BLaER1 treated with 17β-estradiol and CSF1 and Interleukin-3, amounts not matched to agents 10 nM and 100 nM (cell line): ENCODE measurements at regions not wholly inside any gene's neighbourhood (a gene's known extent, or its start where the extent isn't known, plus 50 kb on each side); places are given as distances from the start of the nearest gene placed in this dataset.

ENCODE experiments used
- H3K27ac ChIP-seq, 11 experiments: shearing (Covaris generic); formaldehyde crosslinking; 2 replicates each; pipeline ENCODE4 v1.8.1; 2022
- H3K27me3 ChIP-seq, 11 experiments: shearing (Covaris generic); formaldehyde crosslinking; 2 replicates each; pipeline ENCODE4 v1.8.1; 2022
- H3K36me3 ChIP-seq, 11 experiments: shearing (Covaris generic); formaldehyde crosslinking; 2 replicates each; pipeline ENCODE4 v1.8.1; 2022
- H3K4me1 ChIP-seq, 10 experiments: shearing (Covaris generic); formaldehyde crosslinking; 2 replicates each; pipeline ENCODE4 v1.8.1; 2022
- H3K4me2 ChIP-seq, 11 experiments: shearing (Covaris generic); formaldehyde crosslinking; 2 replicates each; pipeline ENCODE4 v1.8.1; 2022
- H3K4me3 ChIP-seq, 10 experiments: shearing (Covaris generic); formaldehyde crosslinking; 2 replicates each; pipeline ENCODE4 v1.8.1; 2022
- H3K9ac ChIP-seq, 11 experiments: shearing (Covaris generic); formaldehyde crosslinking; 2 replicates each; pipeline ENCODE4 v1.8.1; 2022
- H3K9me3 ChIP-seq, 11 experiments: shearing (Covaris generic); formaldehyde crosslinking; replicated peaks in 1 of 11; 2 replicates each; pipeline ENCODE4 v1.8.1; 2022
- H4K20me1 ChIP-seq, 11 experiments: shearing (Covaris generic); formaldehyde crosslinking; 2 replicates each; pipeline ENCODE4 v1.8.1; 2022
- Cebpa-rat ChIP-seq, 11 experiments: shearing (Covaris generic); IDR thresholded peaks; 2 replicates each; pipeline ENCODE4 v1.8.1; 2022

DNA sequence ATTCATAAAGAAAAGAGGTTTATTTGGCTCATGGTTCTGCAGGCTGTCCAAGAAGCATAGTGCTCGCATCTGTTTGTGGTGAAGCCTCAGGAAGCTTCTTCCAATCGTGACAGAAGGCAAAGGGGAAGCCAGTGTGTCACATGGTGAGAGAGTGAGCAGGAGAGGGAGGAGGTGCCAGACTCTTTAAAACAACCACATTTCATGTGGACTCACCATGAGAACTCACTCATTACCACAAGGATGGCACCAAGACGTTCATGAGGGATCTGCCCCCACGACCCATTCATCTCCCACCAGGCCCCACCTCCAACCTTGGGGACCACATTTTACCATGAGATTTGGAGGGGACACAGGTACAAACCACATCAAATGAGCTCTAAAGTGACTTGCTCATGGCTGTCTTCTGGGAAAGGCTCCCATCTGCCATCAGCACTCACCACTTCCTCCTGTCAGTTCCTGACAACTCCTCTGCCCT is 327.3 kb upstream of the TLE3 start:
- Histone ChIP-seq H3K4me3 (no peak overlapping the region), H3K36me3 (no peaks in the 10 kb centered on the region), H3K4me2 (peak overlapping the region; percentile 33 to 60 (median 51); a peak in 21 of 22 replicates), H3K9me3 (peaks cover 5 to 18% (median 8%) of the 10 kb centered on the region in 11 experiments; a peak in 12 of 22 replicates), H4K20me1 (no peaks in the 10 kb centered on the region), H3K27ac (no peak overlapping the region), H3K9ac (no peak overlapping the region), H3K4me1 (peaks cover 12 to 15% (median 13%) of the 10 kb centered on the region in 10 experiments), H3K27me3 (no peaks in the 10 kb centered on the region)
- no peak for TF ChIP-seq Cebpa-rat (IDR thresholded peaks at IDR 0.05)

DNA sequence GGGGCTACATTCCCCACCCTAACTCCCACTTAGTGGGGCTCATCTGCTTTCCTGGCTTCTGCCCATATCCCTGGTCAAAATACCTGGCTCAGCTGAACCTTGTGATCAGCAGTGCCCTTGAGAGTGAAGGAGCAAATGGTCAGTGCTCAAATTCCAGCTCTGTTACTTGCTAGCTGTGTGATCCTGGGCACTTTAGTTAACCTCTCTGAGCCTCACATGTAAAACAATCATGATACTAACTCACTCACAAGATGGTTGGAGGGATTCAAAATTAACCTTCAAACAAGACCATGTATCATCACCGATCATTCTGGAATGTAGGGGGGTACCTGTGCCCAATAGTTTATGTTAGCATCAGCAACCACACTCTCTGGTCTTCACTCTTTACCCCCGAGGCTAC is 325.6 kb upstream of the TLE3 start:
- Histone ChIP-seq H3K27ac (no peak overlapping the region), H3K9ac (no peak overlapping the region), H3K27me3 (no peaks in the 10 kb centered on the region), H3K4me1 (peaks cover 12 to 15% (median 13%) of the 10 kb centered on the region in 10 experiments), H3K4me2 (no peak overlapping the region), H3K36me3 (no peaks in the 10 kb centered on the region), H3K9me3 (peaks cover 0 to 14% (median 7%) of the 10 kb centered on the region in 11 experiments; a peak in 10 of 22 replicates), H3K4me3 (no peak overlapping the region), H4K20me1 (no peaks in the 10 kb centered on the region)
- no peak for TF ChIP-seq Cebpa-rat (IDR thresholded peaks at IDR 0.05)

DNA sequence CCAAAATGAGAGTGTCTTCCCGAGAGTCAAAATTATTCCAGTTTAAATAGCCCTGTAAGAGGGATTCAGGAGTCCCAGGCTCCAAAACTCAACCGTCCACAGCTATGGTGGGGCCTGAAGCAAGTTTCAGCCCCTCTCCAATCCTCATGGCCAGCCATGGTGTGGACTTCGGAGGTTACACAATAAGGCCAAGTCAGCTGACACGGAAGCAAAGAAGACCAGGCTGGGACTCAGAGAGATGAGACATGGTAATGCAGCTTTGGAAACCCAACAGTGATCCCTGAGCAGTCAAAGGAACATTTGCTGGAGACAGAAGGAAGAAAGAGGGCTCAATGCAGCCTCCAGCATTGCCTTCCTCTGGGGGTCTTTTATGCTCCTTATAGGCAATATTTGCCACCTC is 324.6 kb upstream of the TLE3 start:
- no peak for TF ChIP-seq Cebpa-rat (IDR thresholded peaks at IDR 0.05)
- Histone ChIP-seq H3K4me2 (no peak overlapping the region), H3K9ac (no peak overlapping the region), H3K36me3 (no peaks in the 10 kb centered on the region), H3K4me1 (peaks cover 12 to 15% (median 13%) of the 10 kb centered on the region in 10 experiments), H3K9me3 (peaks cover 0 to 13% (median 6%) of the 10 kb centered on the region in 11 experiments; a peak in 8 of 22 replicates), H3K4me3 (no peak overlapping the region), H3K27me3 (no peaks in the 10 kb centered on the region), H3K27ac (no peak overlapping the region), H4K20me1 (no peaks in the 10 kb centered on the region)

DNA sequence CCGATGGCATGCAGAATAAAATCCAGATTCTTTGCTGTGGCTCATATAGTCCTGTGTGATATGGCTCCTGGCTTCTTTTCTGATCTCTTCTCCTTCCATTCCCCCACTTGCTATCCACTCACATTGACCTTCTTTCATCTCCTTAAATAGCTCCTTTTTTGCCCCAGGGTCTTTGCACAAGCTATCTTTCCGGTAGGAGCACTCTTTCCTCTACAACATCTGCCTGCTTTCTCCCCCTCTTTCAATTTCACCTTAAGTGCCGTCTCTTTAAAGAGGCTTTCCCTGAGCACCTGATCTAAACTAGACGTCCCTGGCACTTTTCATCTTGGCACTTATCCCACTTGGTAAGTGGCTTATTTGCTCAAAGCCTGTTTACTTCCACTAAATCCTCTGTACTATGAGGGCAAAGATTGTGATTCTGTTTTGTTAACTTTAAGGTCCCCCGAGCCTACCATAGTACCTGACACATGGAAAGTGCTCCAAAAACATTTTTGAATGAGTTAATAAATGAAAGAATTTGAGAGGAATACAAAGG is 323.3 kb upstream of the TLE3 start:
- peaks cover 0 to 13% (median 6%) of the 10 kb centered on the region in 11 experiments; a peak in 8 of 22 replicates for H3K9me3 ChIP-seq
- H3K36me3 ChIP-seq, result no peaks in the 10 kb centered on the region
- no peaks in the 10 kb centered on the region for H3K27me3 ChIP-seq
- no peak overlapping the region for H3K4me2 ChIP-seq
- H3K4me3 ChIP-seq, result no peak overlapping the region
- no peak overlapping the region for H3K9ac ChIP-seq
- H3K4me1 ChIP-seq, result peaks cover 12 to 15% (median 13%) of the 10 kb centered on the region in 10 experiments
- no peak overlapping the region for H3K27ac ChIP-seq
- no peaks in the 10 kb centered on the region for H4K20me1 ChIP-seq
- TF ChIP-seq Cebpa-rat (IDR thresholded peaks at IDR 0.05), result no peak

DNA sequence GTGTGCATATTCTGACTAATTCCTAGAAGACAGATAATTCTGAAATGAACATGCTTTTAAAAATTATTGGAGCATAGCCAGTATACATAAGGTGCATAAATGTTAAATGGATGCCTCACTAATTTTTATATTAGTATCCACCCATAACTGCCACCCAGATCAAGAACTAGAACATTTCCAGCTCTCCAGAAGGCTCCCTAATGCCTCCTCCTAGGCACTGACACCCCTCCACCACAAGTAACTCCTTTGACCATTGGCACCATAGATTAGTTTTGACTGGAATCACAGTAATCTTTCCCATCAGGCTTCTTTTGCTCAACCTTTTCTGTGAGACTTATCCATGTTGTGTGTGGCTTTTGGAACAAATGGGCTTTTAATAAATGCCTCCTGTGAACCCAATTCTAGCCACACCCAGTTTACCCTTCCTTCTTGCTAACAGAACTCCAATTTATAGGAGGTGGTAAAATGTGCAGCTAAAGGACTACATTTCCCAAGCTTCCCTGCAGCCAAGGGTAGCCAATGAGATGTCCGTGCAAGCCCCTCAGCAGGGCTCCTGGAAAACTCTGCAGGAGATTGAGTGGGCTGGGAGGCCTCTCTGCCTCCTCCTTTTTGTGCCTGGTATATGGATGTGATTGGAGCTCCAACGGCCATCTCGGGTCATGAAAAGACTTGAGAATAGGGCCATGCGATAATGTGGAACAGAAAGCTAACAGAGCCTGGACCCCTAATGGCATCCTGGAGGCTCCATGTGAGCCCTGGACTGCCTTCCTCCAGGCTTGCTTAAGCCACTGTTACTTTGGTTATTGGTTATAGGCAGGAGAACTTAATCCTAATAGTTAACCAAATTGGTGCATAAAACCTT is 322.6 kb upstream of the TLE3 start:
- peaks cover 0 to 13% (median 6%) of the 10 kb centered on the region in 11 experiments; a peak in 8 of 22 replicates for H3K9me3 ChIP-seq
- H4K20me1 ChIP-seq, result no peaks in the 10 kb centered on the region
- no peaks in the 10 kb centered on the region for H3K36me3 ChIP-seq
- no peak overlapping the region for H3K9ac ChIP-seq
- H3K27me3 ChIP-seq, result no peaks in the 10 kb centered on the region
- H3K4me2 ChIP-seq, result no peak overlapping the region
- no peak overlapping the region for H3K27ac ChIP-seq
- H3K4me1 ChIP-seq, result peaks cover 9 to 11% (median 10%) of the 10 kb centered on the region in 10 experiments
- no peak overlapping the region for H3K4me3 ChIP-seq
- no peak for TF ChIP-seq Cebpa-rat (IDR thresholded peaks at IDR 0.05)

DNA sequence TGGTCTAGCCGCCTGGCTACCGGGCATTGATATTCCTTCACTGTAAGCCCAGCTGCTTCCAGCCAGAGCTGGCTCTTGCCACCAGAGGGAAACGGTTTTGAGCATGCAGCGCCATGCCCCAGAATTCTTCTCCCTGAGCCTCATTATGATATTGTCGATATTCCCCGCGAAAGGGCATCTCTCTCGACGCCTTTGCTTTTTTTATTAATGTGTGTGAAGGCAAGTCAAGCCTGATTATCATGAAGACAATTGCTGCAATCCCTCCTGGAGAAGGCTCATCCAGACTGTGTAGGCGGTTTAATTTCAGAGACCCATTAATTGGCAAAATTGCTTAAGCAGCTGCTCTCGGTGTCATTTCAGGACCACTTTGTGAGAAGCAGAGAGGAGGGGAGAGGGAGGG is 321.2 kb upstream of the TLE3 start:
- Histone ChIP-seq H3K4me1 (peaks cover 0 to 6% (median 0%) of the 10 kb centered on the region in 10 experiments; a peak in 3 of 20 replicates), H3K4me2 (no peak overlapping the region), H3K27me3 (no peaks in the 10 kb centered on the region), H3K9me3 (peaks cover 0 to 5% (median 0%) of the 10 kb centered on the region in 11 experiments; a peak in 3 of 22 replicates), H4K20me1 (no peaks in the 10 kb centered on the region), H3K36me3 (no peaks in the 10 kb centered on the region), H3K9ac (no peak overlapping the region), H3K27ac (no peak overlapping the region), H3K4me3 (no peak overlapping the region)
- no peak for TF ChIP-seq Cebpa-rat (IDR thresholded peaks at IDR 0.05)

DNA sequence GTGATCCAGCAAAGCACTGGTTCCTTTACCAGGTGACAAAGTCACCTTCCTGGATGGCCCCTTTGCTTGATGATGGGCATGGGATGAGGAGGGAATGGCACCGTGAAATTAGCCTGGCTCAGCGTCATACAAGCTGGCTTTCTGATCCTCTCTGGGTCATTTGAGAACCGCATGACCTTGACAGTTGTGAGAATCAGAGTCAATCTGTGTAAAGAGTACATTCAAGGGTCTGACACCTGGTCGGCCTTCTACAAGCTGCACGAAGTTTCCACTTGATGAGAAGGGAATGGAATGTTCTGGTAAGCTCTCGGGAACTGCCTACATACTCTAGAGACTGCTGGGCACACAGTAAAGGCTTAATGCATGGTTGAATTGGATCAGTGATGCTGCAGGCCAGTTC is 319.8 kb upstream of the TLE3 start:
- no peaks in the 10 kb centered on the region for H3K36me3 ChIP-seq
- no peaks in the 10 kb centered on the region for H3K9me3 ChIP-seq
- no peak overlapping the region for H3K9ac ChIP-seq
- no peaks in the 10 kb centered on the region for H3K27me3 ChIP-seq
- H3K4me2 ChIP-seq, result no peak overlapping the region
- H4K20me1 ChIP-seq, result no peaks in the 10 kb centered on the region
- H3K27ac ChIP-seq, result no peak overlapping the region
- TF ChIP-seq Cebpa-rat (IDR thresholded peaks at IDR 0.05), result no peak
- no peak overlapping the region for H3K4me3 ChIP-seq
- peaks cover 0 to 6% (median 0%) of the 10 kb centered on the region in 10 experiments; a peak in 3 of 20 replicates for H3K4me1 ChIP-seq

DNA sequence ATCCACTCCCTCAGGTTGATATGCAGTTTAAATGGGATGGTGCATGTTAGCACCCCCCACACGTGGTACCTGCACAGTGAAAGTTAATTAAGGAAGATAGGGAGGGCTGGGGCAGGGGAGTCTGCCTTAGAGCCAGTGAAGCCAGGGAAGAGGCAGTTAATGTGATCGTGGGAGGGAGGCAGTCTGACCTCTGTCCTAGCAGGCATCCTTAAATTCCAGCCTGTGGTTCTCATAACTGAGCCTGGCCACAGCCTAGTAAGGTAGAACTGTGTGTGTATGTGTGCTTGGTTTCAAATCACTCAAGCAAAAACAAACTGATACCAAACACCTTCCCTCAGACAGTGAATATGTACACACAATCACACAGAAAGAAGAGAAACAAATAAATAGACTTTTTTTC is 319.1 kb upstream of the TLE3 start:
- H3K4me3 ChIP-seq, result no peak overlapping the region
- H3K9me3 ChIP-seq, result no peaks in the 10 kb centered on the region
- no peak overlapping the region for H3K27ac ChIP-seq
- H4K20me1 ChIP-seq, result no peaks in the 10 kb centered on the region
- no peak overlapping the region for H3K4me2 ChIP-seq
- H3K36me3 ChIP-seq, result no peaks in the 10 kb centered on the region
- TF ChIP-seq Cebpa-rat (IDR thresholded peaks at IDR 0.05), result no peak
- H3K4me1 ChIP-seq, result peaks cover 0 to 6% (median 0%) of the 10 kb centered on the region in 10 experiments; a peak in 3 of 20 replicates
- H3K9ac ChIP-seq, result no peak overlapping the region
- H3K27me3 ChIP-seq, result no peaks in the 10 kb centered on the region

DNA sequence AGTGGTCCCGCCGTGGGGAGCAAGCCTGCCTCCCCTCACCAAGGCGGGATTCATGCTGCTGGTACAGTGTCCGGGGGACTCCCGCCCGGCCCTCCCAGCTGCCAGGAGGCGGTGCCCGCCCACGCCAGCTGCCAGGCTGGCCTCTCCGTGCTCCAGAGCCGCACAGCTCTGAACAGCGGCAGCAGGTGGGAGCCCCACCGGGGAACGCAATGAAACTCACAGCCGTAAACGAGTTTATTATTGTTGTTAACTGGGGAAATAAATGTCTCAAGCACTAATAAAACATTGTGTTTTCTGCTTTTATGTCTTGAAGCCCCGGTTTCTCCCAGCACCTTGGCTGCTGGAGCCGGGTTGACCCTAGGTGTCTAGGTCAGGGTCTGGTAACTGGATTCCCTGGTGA is 317.7 kb upstream of the TLE3 start:
- TF ChIP-seq Cebpa-rat (IDR thresholded peaks at IDR 0.05), result no peak
- Histone ChIP-seq H3K27me3 (no peaks in the 10 kb centered on the region), H3K4me2 (no peak overlapping the region), H3K9me3 (no peaks in the 10 kb centered on the region), H3K4me1 (peaks cover 0 to 6% (median 0%) of the 10 kb centered on the region in 10 experiments; a peak in 3 of 20 replicates), H3K4me3 (no peak overlapping the region), H3K27ac (no peak overlapping the region), H3K36me3 (no peaks in the 10 kb centered on the region), H4K20me1 (no peaks in the 10 kb centered on the region), H3K9ac (no peak overlapping the region)
